ENCODE measurements at regions not wholly inside any gene's neighbourhood (a gene's known extent, or its start where the extent isn't known, plus 50 kb on each side); places are given as distances from the start of the nearest gene placed in this dataset.

GRCh38 chr2:128663371-128664050 is 344.8 kb upstream of the HS6ST1 start:
- H3K4me1 ChIP-seq (ENCODE audit: insufficient read depth, low read length, poor library complexity, severe bottlenecking) = no peaks in the 10 kb centered on the region
- no peak overlapping the region for H3K27ac ChIP-seq (ENCODE audit: low read depth, low read length, poor library complexity, severe bottlenecking)
- BruUV-seq (replicated peaks) = no TSS peak
- intact Hi-C loops (cut with micrococcal nuclease; ENCODE audit: unreplicated experiment) = no loop called here
- CTCF ChIA-PET = no interaction called here
- H3K4me3 ChIP-seq (ENCODE audit: low read depth, low read length, poor library complexity, severe bottlenecking) = no peak overlapping the region
- DNase-seq (ENCODE audit: low spot score) = no peak
- no peaks in the 10 kb centered on the region for H3K36me3 ChIP-seq (ENCODE audit: insufficient read depth, low read length, poor library complexity, severe bottlenecking)
- TF ChIP-seq EZH2 (IDR thresholded peaks at IDR 0.05; ENCODE audit: borderline replicate concordance, low read depth, low read length, poor library complexity, severe bottlenecking) = no peak
- TF ChIP-seq CTCF (conservative IDR thresholded peaks at IDR 0.05; ENCODE audit: low read depth, low read length) = no peak
- POLR2A ChIA-PET (ENCODE audit: low non-redundant PET) = no interaction called here
- no peaks in the 10 kb centered on the region for H3K27me3 ChIP-seq (replicated peaks; ENCODE audit: insufficient read depth, low read depth, low read length, poor library complexity)
- H3K9me3 ChIP-seq (ENCODE audit: low read depth, low read length, poor library complexity, severe bottlenecking) = no peaks in the 10 kb centered on the region

GRCh38 chr2:128664499-128664971 is 345.9 kb upstream of the HS6ST1 start:
- Histone ChIP-seq H3K4me1 (ENCODE audit: insufficient read depth, low read length, poor library complexity, severe bottlenecking) (no peaks in the 10 kb centered on the region), H3K4me3 (ENCODE audit: low read depth, low read length, poor library complexity, severe bottlenecking) (no peak overlapping the region), H3K27ac (ENCODE audit: low read depth, low read length, poor library complexity, severe bottlenecking) (no peak overlapping the region), H3K36me3 (ENCODE audit: insufficient read depth, low read length, poor library complexity, severe bottlenecking) (no peaks in the 10 kb centered on the region), H3K27me3 (replicated peaks; ENCODE audit: insufficient read depth, low read depth, low read length, poor library complexity) (no peaks in the 10 kb centered on the region), H3K9me3 (ENCODE audit: low read depth, low read length, poor library complexity, severe bottlenecking) (no peaks in the 10 kb centered on the region)
- intact Hi-C loops (cut with micrococcal nuclease; ENCODE audit: unreplicated experiment) = no loop called here
- BruUV-seq (replicated peaks) = no TSS peak
- TF ChIP-seq CTCF (conservative IDR thresholded peaks at IDR 0.05; ENCODE audit: low read depth, low read length) = no peak
- no peak for TF ChIP-seq EZH2 (IDR thresholded peaks at IDR 0.05; ENCODE audit: borderline replicate concordance, low read depth, low read length, poor library complexity, severe bottlenecking)
- no peak for DNase-seq (ENCODE audit: low spot score)
- POLR2A ChIA-PET (ENCODE audit: low non-redundant PET) = no interaction called here
- CTCF ChIA-PET = no interaction called here

- no peaks in the 10 kb centered on the region for H3K4me1 ChIP-seq (ENCODE audit: insufficient read depth, low read length, poor library complexity, severe bottlenecking)
Observed at GRCh38 chr2:128665113-128665512, 346.4 kb upstream of the HS6ST1 start.

More at GRCh38 chr2:128665113-128665512, 346.4 kb upstream of the HS6ST1 start:
- Histone ChIP-seq H3K9me3 (ENCODE audit: low read depth, low read length, poor library complexity, severe bottlenecking) (no peaks in the 10 kb centered on the region), H3K27ac (ENCODE audit: low read depth, low read length, poor library complexity, severe bottlenecking) (no peak overlapping the region), H3K36me3 (ENCODE audit: insufficient read depth, low read length, poor library complexity, severe bottlenecking) (no peaks in the 10 kb centered on the region), H3K4me3 (ENCODE audit: low read depth, low read length, poor library complexity, severe bottlenecking) (no peak overlapping the region), H3K27me3 (replicated peaks; ENCODE audit: insufficient read depth, low read depth, low read length, poor library complexity) (no peaks in the 10 kb centered on the region)
- no TSS peak for BruUV-seq (replicated peaks)
- intact Hi-C loops (cut with micrococcal nuclease; ENCODE audit: unreplicated experiment) = no loop called here
- no peak for DNase-seq (ENCODE audit: low spot score)
- POLR2A ChIA-PET (ENCODE audit: low non-redundant PET) = no interaction called here
- CTCF ChIA-PET = no interaction called here
- no peak for TF ChIP-seq CTCF (conservative IDR thresholded peaks at IDR 0.05; ENCODE audit: low read depth, low read length)
- no peak for TF ChIP-seq EZH2 (IDR thresholded peaks at IDR 0.05; ENCODE audit: borderline replicate concordance, low read depth, low read length, poor library complexity, severe bottlenecking)

Measured in A673 (cell line).